ENCODE measurements at regions not wholly inside any gene's neighbourhood (a gene's known extent, or its start where the extent isn't known, plus 50 kb on each side); places are given as distances from the start of the nearest gene placed in this dataset.
A peak's percentile ranks its signal among the peaks of the same experiment; 100 is the strongest.

DNA sequence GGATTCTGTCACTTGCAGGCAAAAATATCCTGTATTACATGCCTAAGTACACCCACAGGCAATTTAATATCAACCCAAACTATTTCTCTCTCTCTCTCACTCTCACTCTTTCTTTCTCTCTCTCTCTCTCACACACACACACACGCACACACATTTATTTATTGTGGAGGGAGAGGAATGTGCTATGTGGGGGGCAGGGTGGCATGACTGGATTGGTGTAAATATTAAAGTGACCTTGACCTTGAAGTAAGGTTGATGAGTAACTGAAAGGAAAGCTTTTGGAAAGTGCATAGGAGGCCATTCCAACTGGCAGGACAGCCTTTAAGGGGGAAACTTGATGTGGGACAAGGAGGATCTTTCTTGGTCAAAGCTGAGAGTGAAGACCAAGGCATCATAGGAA lies 589.7 kb upstream of the KIRREL3 start:
- Histone ChIP-seq H2AFZ (ENCODE audit: low read depth, low read length) (no peak overlapping the region), H3K9me3 (ENCODE audit: low read length) (no peaks in the 10 kb centered on the region), H3K27ac (ENCODE audit: low read length) (no peak overlapping the region), H3K9me2 (ENCODE audit: insufficient read depth, low read length) (no peaks in the 10 kb centered on the region), H3K36me3 (ENCODE audit: insufficient read depth, low read length) (no peaks in the 10 kb centered on the region), H3K4me3 (ENCODE audit: low read length) (no peak overlapping the region), H3F3A (ENCODE audit: insufficient read depth, low read length, poor library complexity, severe bottlenecking) (no peaks in the 10 kb centered on the region), H3K4me2 (ENCODE audit: low read length) (no peak overlapping the region), H3K9ac (ENCODE audit: low read length) (no peak overlapping the region), H4K20me1 (ENCODE audit: insufficient read depth) (no peaks in the 10 kb centered on the region), H3K79me2 (replicated peaks; ENCODE audit: insufficient read depth, low read length) (no peaks in the 10 kb centered on the region), H3K27me3 (ENCODE audit: insufficient read depth, low read depth, low read length) (no peaks in the 10 kb centered on the region)
- TF ChIP-seq TAF1 (IDR thresholded peaks at IDR 0.05; ENCODE audit: low read depth) (no peak), MXI1 (conservative IDR thresholded peaks at IDR 0.05; ENCODE audit: poor library complexity, severe bottlenecking) (no peak), RAD21 (conservative IDR thresholded peaks at IDR 0.05) (no peak), EP300 (conservative IDR thresholded peaks at IDR 0.05; ENCODE audit: poor library complexity, severe bottlenecking) (no peak), POLR2AphosphoS5 (IDR thresholded peaks at IDR 0.05) (no peak), EZH2 (IDR thresholded peaks at IDR 0.05; ENCODE audit: borderline replicate concordance, insufficient read depth, low read length, poor library complexity, severe bottlenecking) (no peak), SMC3 (conservative IDR thresholded peaks at IDR 0.05; ENCODE audit: poor library complexity) (no peak)
- TF ChIP-seq, protein P1, sequence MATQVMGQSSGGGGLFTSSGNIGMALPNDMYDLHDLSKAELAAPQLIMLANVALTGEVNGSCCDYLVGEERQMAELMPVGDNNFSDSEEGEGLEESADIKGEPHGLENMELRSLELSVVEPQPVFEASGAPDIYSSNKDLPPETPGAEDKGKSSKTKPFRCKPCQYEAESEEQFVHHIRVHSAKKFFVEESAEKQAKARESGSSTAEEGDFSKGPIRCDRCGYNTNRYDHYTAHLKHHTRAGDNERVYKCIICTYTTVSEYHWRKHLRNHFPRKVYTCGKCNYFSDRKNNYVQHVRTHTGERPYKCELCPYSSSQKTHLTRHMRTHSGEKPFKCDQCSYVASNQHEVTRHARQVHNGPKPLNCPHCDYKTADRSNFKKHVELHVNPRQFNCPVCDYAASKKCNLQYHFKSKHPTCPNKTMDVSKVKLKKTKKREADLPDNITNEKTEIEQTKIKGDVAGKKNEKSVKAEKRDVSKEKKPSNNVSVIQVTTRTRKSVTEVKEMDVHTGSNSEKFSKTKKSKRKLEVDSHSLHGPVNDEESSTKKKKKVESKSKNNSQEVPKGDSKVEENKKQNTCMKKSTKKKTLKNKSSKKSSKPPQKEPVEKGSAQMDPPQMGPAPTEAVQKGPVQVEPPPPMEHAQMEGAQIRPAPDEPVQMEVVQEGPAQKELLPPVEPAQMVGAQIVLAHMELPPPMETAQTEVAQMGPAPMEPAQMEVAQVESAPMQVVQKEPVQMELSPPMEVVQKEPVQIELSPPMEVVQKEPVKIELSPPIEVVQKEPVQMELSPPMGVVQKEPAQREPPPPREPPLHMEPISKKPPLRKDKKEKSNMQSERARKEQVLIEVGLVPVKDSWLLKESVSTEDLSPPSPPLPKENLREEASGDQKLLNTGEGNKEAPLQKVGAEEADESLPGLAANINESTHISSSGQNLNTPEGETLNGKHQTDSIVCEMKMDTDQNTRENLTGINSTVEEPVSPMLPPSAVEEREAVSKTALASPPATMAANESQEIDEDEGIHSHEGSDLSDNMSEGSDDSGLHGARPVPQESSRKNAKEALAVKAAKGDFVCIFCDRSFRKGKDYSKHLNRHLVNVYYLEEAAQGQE (IDR thresholded peaks at IDR 0.05; ENCODE audit: borderline replicate concordance), result no peak
- TF ChIP-seq, protein P2, sequence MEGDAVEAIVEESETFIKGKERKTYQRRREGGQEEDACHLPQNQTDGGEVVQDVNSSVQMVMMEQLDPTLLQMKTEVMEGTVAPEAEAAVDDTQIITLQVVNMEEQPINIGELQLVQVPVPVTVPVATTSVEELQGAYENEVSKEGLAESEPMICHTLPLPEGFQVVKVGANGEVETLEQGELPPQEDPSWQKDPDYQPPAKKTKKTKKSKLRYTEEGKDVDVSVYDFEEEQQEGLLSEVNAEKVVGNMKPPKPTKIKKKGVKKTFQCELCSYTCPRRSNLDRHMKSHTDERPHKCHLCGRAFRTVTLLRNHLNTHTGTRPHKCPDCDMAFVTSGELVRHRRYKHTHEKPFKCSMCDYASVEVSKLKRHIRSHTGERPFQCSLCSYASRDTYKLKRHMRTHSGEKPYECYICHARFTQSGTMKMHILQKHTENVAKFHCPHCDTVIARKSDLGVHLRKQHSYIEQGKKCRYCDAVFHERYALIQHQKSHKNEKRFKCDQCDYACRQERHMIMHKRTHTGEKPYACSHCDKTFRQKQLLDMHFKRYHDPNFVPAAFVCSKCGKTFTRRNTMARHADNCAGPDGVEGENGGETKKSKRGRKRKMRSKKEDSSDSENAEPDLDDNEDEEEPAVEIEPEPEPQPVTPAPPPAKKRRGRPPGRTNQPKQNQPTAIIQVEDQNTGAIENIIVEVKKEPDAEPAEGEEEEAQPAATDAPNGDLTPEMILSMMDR (IDR thresholded peaks at IDR 0.05; ENCODE audit: poor library complexity, severe bottlenecking), result no peak

DNA sequence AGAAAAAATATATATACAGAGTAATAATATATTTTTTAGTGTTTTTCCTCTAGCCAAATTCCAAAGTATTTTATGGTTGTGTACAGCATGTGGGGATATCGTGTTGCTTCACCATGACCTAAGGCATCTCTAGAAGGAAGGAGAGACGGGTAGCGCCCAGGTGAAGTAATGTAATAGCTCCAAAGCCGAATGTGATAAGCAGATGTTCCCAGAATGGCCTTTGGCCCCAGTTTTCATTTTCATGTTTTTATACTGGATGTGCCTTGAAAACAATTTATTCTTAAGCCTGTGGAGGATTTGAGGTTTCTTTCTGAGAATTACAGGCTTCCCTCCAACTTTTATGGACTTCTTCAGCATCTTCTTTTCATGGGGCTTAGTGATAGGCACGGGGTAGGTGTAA lies 587.9 kb upstream of the KIRREL3 start:
- Histone ChIP-seq H3K27me3 (ENCODE audit: insufficient read depth, low read depth, low read length) (no peaks in the 10 kb centered on the region), H3K9ac (ENCODE audit: low read length) (no peak overlapping the region), H3K79me2 (replicated peaks; ENCODE audit: insufficient read depth, low read length) (no peaks in the 10 kb centered on the region), H3K27ac (ENCODE audit: low read length) (peak overlapping the region; percentile 54), H3K36me3 (ENCODE audit: insufficient read depth, low read length) (no peaks in the 10 kb centered on the region), H2AFZ (ENCODE audit: low read depth, low read length) (no peak overlapping the region), H4K20me1 (ENCODE audit: insufficient read depth) (no peaks in the 10 kb centered on the region), H3K4me2 (ENCODE audit: low read length) (no peak overlapping the region), H3K4me3 (ENCODE audit: low read length) (no peak overlapping the region), H3K9me2 (ENCODE audit: insufficient read depth, low read length) (no peaks in the 10 kb centered on the region), H3F3A (ENCODE audit: insufficient read depth, low read length, poor library complexity, severe bottlenecking) (no peaks in the 10 kb centered on the region), H3K9me3 (ENCODE audit: low read length) (no peaks in the 10 kb centered on the region)
- TF ChIP-seq, protein P1 (IDR thresholded peaks at IDR 0.05; ENCODE audit: borderline replicate concordance), result no peak
- TF ChIP-seq, protein P2 (IDR thresholded peaks at IDR 0.05; ENCODE audit: poor library complexity, severe bottlenecking), result no peak
- TF ChIP-seq SMC3 (conservative IDR thresholded peaks at IDR 0.05; ENCODE audit: poor library complexity) (no peak), POLR2AphosphoS5 (IDR thresholded peaks at IDR 0.05) (no peak), RAD21 (conservative IDR thresholded peaks at IDR 0.05) (no peak), EZH2 (IDR thresholded peaks at IDR 0.05; ENCODE audit: borderline replicate concordance, insufficient read depth, low read length, poor library complexity, severe bottlenecking) (no peak), MXI1 (conservative IDR thresholded peaks at IDR 0.05; ENCODE audit: poor library complexity, severe bottlenecking) (no peak), EP300 (conservative IDR thresholded peaks at IDR 0.05; ENCODE audit: poor library complexity, severe bottlenecking) (no peak), TAF1 (IDR thresholded peaks at IDR 0.05; ENCODE audit: low read depth) (no peak)
